Osteocyte (in vitro differentiated cells): ENCODE measurements at regions not wholly inside any gene's neighbourhood (a gene's known extent, or its start where the extent isn't known, plus 50 kb on each side); places are given as distances from the start of the nearest gene placed in this dataset.

Experiments used
- DNase-seq: peaks from one replicate; pipeline ENCODE4 v3.0.0; 2021; ENCODE audit warnings: mixed read lengths; ENCODE audit not compliant: unreplicated experiment; ENCODE audit errors: extremely low spot score
- H3K27ac Mint-ChIP-seq: one replicate; pipeline ENCODE4 v1.8.0; 2021; ENCODE audit warnings: mild to moderate bottlenecking, mixed read lengths; ENCODE audit not compliant: unreplicated experiment
- H3K27me3 Mint-ChIP-seq: one replicate; pipeline ENCODE4 v1.8.0; 2021; ENCODE audit warnings: mixed read lengths; ENCODE audit not compliant: unreplicated experiment
- H3K36me3 Mint-ChIP-seq: one replicate; pipeline ENCODE4 v1.8.0; 2021; ENCODE audit warnings: mixed read lengths; ENCODE audit not compliant: unreplicated experiment
- H3K4me1 Mint-ChIP-seq: one replicate; pipeline ENCODE4 v1.8.0; 2021; ENCODE audit warnings: mixed read lengths; ENCODE audit not compliant: unreplicated experiment
- H3K4me3 Mint-ChIP-seq: one replicate; pipeline ENCODE4 v1.8.0; 2021; ENCODE audit warnings: mild to moderate bottlenecking, moderate library complexity, mixed read lengths; ENCODE audit not compliant: unreplicated experiment
- H3K9me3 Mint-ChIP-seq: one replicate; pipeline ENCODE4 v1.8.0; 2021; ENCODE audit warnings: mixed read lengths; ENCODE audit not compliant: unreplicated experiment
- CTCF ChIP-seq: fragments of 200-600 bp; sonication (generic); IDR thresholded peaks from 2 replicates; pipeline ENCODE4 v1.5.0; 2021; ENCODE audit warnings: antibody characterized with exemption, mild to moderate bottlenecking, moderate library complexity

- Mint-ChIP-seq H3K4me1 (no peaks in the 10 kb centered on the region), H3K36me3 (peaks cover 3% of the 10 kb centered on the region), H3K9me3 (peaks cover 20% of the 10 kb centered on the region), H3K4me3 (no peak overlapping the region), H3K27ac (no peak overlapping the region), H3K27me3 (no peaks in the 10 kb centered on the region)
- TF ChIP-seq CTCF: no peak
- no peak for DNase-seq
These were observed 365.9 kb upstream of the PABPC4L start for GRCh38 chr4:134567461-134567860.

- no peaks in the 10 kb centered on the region for H3K27me3 Mint-ChIP-seq
- H3K4me3 Mint-ChIP-seq: no peak overlapping the region
- H3K9me3 Mint-ChIP-seq: peaks cover 2% of the 10 kb centered on the region
- no peak for TF ChIP-seq CTCF
- no peak for DNase-seq
- no peaks in the 10 kb centered on the region for H3K4me1 Mint-ChIP-seq
- no peak overlapping the region for H3K27ac Mint-ChIP-seq
- H3K36me3 Mint-ChIP-seq: no peaks in the 10 kb centered on the region
These were observed 359.1 kb upstream of the PABPC4L start for GRCh38 chr4:134560728-134561127.

- no peaks in the 10 kb centered on the region for H3K27me3 Mint-ChIP-seq
- no peak for TF ChIP-seq CTCF
- H3K4me3 Mint-ChIP-seq: no peak overlapping the region
- H3K4me1 Mint-ChIP-seq: no peaks in the 10 kb centered on the region
- H3K36me3 Mint-ChIP-seq: peaks cover 6% of the 10 kb centered on the region
- no peak overlapping the region for H3K27ac Mint-ChIP-seq
- no peak for DNase-seq
- peaks cover 24% of the 10 kb centered on the region for H3K9me3 Mint-ChIP-seq
These were observed 350.5 kb upstream of the PABPC4L start for GRCh38 chr4:134552063-134552462.

- Mint-ChIP-seq H3K27me3 (no peaks in the 10 kb centered on the region), H3K9me3 (peaks cover 28% of the 10 kb centered on the region), H3K36me3 (peaks cover 6% of the 10 kb centered on the region), H3K27ac (no peak overlapping the region), H3K4me1 (no peaks in the 10 kb centered on the region), H3K4me3 (no peak overlapping the region)
- no peak for TF ChIP-seq CTCF
- DNase-seq: no peak
These were observed 349.8 kb upstream of the PABPC4L start for GRCh38 chr4:134551348-134551747.

GRCh38 chr4:134548052-134548628, 346.6 kb upstream of the PABPC4L start:
- DNase-seq: no peak
- peaks cover 32% of the 10 kb centered on the region for H3K9me3 Mint-ChIP-seq

More at GRCh38 chr4:134548052-134548628, 346.6 kb upstream of the PABPC4L start:
- no peaks in the 10 kb centered on the region for H3K27me3 Mint-ChIP-seq
- no peak overlapping the region for H3K4me3 Mint-ChIP-seq
- no peak for TF ChIP-seq CTCF
- H3K27ac Mint-ChIP-seq: no peak overlapping the region
- no peaks in the 10 kb centered on the region for H3K4me1 Mint-ChIP-seq
- H3K36me3 Mint-ChIP-seq: peaks cover 6% of the 10 kb centered on the region
